HepG2 (cell line): ENCODE measurements at regions not wholly inside any gene's neighbourhood (a gene's known extent, or its start where the extent isn't known, plus 50 kb on each side); places are given as distances from the start of the nearest gene placed in this dataset.
A peak's percentile ranks its signal among the peaks of the same experiment; 100 is the strongest.

Experiments used
- ATAC-seq: fragments of 200-7000 bp; cut with Tn5 transposase; 3 replicates; pipeline ENCODE4 v1.9.1; 2020; ENCODE audit warnings: mild to moderate bottlenecking, moderate library complexity
- BruUV-seq: library from RNA; stranded (reverse); fragments of 400-500 nt; replicated peaks from 2 replicates; lab custom pipeline; 2021; lab: Mats Ljungman, UMichigan
- CTCF ChIA-PET: fragments of 300-600 bp; formaldehyde crosslinking; extraction: SDS; loops from one replicate; lab custom pipeline; 2021; ENCODE audit warnings: low total read pairs, inconsistent platforms, low intra/inter-chr PET ratio; lab: Yijun Ruan, JAX
- POLR2A ChIA-PET: fragments of 350-600 bp; sonication (Branson Sonifier 250); formaldehyde crosslinking; loops from one replicate; lab custom pipeline; 2020; ENCODE audit warnings: antibody characterized with exemption, inconsistent platforms; lab: Yijun Ruan, JAX
- DNase-seq: peaks from one replicate; pipeline ENCODE4 v3.0.0-alpha.2; 2015; ENCODE audit warnings: low spot score
- FAIRE-seq: peaks from 3 replicates; lab custom pipeline; 2011; peaks lifted over from hg19 to GRCh38; lab: Jason Lieb, UNC
- H2AFZ ChIP-seq: one replicate; pipeline ENCODE4 v1.6.1; 2011; ENCODE audit warnings: low read length, inconsistent platforms
- H3K27ac ChIP-seq: fragments of 300-600 bp; 3 replicates; pipeline ENCODE4 v1.8.0; 2011; ENCODE audit warnings: mixed run types, mild to moderate bottlenecking, mixed read lengths, low read length, inconsistent platforms; ENCODE audit not compliant: insufficient read depth; ENCODE audit errors: extremely low read length
- H3K27me3 ChIP-seq, 2 experiments: fragments of 200-600 bp in 1 of 2; 2 replicates in 1 of 2; 3 replicates in 1 of 2; pipeline versions ENCODE4 v1.6.0 to v1.8.0; 2011; ENCODE audit warnings: low read length in 2 of 2, mild to moderate bottlenecking in 2 of 2, moderate library complexity in 2 of 2, inconsistent platforms in 1 of 2; ENCODE audit not compliant: insufficient read depth in 2 of 2, control insufficient read depth in 1 of 2
- H3K36me3 ChIP-seq, 2 experiments: fragments of 200-600 bp in 1 of 2; replicated peaks in 1 of 2; 2 replicates in 1 of 2; 3 replicates in 1 of 2; pipeline versions ENCODE4 v1.5.1 to v1.8.0; 2011; ENCODE audit warnings: low read length in 2 of 2, inconsistent platforms in 1 of 2; ENCODE audit not compliant: insufficient read depth in 2 of 2, control insufficient read depth in 1 of 2
- H3K4me1 ChIP-seq: 2 replicates; pipeline ENCODE4 v1.5.1; 2012; ENCODE audit warnings: low read length, inconsistent platforms; ENCODE audit not compliant: insufficient read depth
- H3K4me2 ChIP-seq: 2 replicates; pipeline ENCODE4 v1.6.0; 2011; ENCODE audit warnings: low read depth, low read length, inconsistent platforms
- H3K4me3 ChIP-seq, 3 experiments: fragments of 200-600 bp in 1 of 3; sonication (generic), shearing (Covaris generic) in 1 of 3; replicated peaks in 1 of 3; 2 replicates each; pipeline ENCODE4 v1.5.1; 2011 to 2016; ENCODE audit warnings: low read length in 3 of 3, inconsistent platforms in 2 of 3, low read depth in 2 of 3, mild to moderate bottlenecking in 2 of 3, control low read depth in 1 of 3, mixed read lengths in 1 of 3; ENCODE audit not compliant: insufficient read depth in 1 of 3
- H3K79me2 ChIP-seq: one replicate; pipeline ENCODE4 v1.6.1; 2011; ENCODE audit warnings: low read length, inconsistent platforms; ENCODE audit not compliant: insufficient read depth
- H3K9ac ChIP-seq: 2 replicates; pipeline ENCODE4 v1.6.0; 2011; ENCODE audit warnings: mild to moderate bottlenecking, low read depth, low read length, inconsistent platforms; ENCODE audit not compliant: insufficient read depth
- H3K9me3 ChIP-seq: 2 replicates; pipeline ENCODE4 v1.5.1; 2012; ENCODE audit warnings: mild to moderate bottlenecking, low read length
- H4K20me1 ChIP-seq: 2 replicates; pipeline ENCODE4 v1.6.0; 2011; ENCODE audit warnings: inconsistent platforms, mild to moderate bottlenecking, low read length, moderate library complexity; ENCODE audit not compliant: insufficient read depth
- CC2D1A ChIP-seq: sonication (generic); formaldehyde crosslinking; IDR thresholded peaks from 2 replicates; pipeline ENCODE4 v1.8.1; 2023; ENCODE audit warnings: mild to moderate bottlenecking, missing genetic modification reagents
- MAFK ChIP-seq, 2 experiments: IDR thresholded peaks in 1 of 2; conservative IDR thresholded peaks in 1 of 2; 2 replicates each; pipeline ENCODE4 v1.6.1; 2011; ENCODE audit warnings: improper control_type of control experiment in 2 of 2, low read length in 2 of 2
- MED8 ChIP-seq: sonication (generic); formaldehyde crosslinking; IDR thresholded peaks from 2 replicates; pipeline ENCODE4 v1.8.1; 2023; ENCODE audit warnings: mild to moderate bottlenecking, missing genetic modification reagents; ENCODE audit not compliant: insufficient replicate concordance
- MYNN ChIP-seq: sonication (generic); formaldehyde crosslinking; IDR thresholded peaks from 2 replicates; pipeline ENCODE4 v1.4.0; 2020; ENCODE audit warnings: mild to moderate bottlenecking, low read depth, missing genetic modification reagents
- NFE2L2 ChIP-seq: fragments of 150-350 bp; IDR thresholded peaks from 2 replicates; pipeline ENCODE4 v1.6.1; 2014; ENCODE audit warnings: low read length
- SATB2 ChIP-seq: sonication (generic); formaldehyde crosslinking; IDR thresholded peaks from 2 replicates; pipeline ENCODE4 v1.5.0; 2020; ENCODE audit warnings: missing genetic modification reagents
- ZBTB8A ChIP-seq: sonication (generic); formaldehyde crosslinking; IDR thresholded peaks from 2 replicates; pipeline ENCODE4 v1.4.0; 2020; ENCODE audit warnings: mild to moderate bottlenecking, low read depth, missing genetic modification reagents, borderline replicate concordance
- ZMAT5 ChIP-seq: sonication (generic); formaldehyde crosslinking; IDR thresholded peaks from 2 replicates; pipeline ENCODE4 v1.5.0; 2020; ENCODE audit warnings: mild to moderate bottlenecking, low read depth, missing genetic modification reagents, borderline replicate concordance
- WGBS: methylation state at CpG from one replicate; pipeline ENCODE4 v1.1.6; 2017; ENCODE audit warnings: low lambda C conversion rate; 5-methylcytosine and 5-hydroxymethylcytosine counted together
- in situ Hi-C: cut with HindIII; loops from 2 replicates; pipeline ENCODE4 v1.10.0; 2017; ENCODE audit warnings: low pct_unique_long_range_greater_than_20kb; ENCODE audit not compliant: extremely low pct_ligation_motif_present
- intact Hi-C: fragments of 100-400 bp; cut with micrococcal nuclease; formaldehyde crosslinking; loops from one replicate; pipeline ENCODE4 v1.10.0; 2022; ENCODE audit not compliant: unreplicated experiment
- TF ChIP-seq, protein P1 (sequence below): sonication (generic); formaldehyde crosslinking; IDR thresholded peaks from 2 replicates; pipeline ENCODE4 v1.5.1; 2020; ENCODE audit warnings: missing genetic modification reagents, mild to moderate bottlenecking, borderline replicate concordance
- TF ChIP-seq, protein P2 (sequence below): sonication (generic); formaldehyde crosslinking; IDR thresholded peaks from 2 replicates; pipeline ENCODE4 v1.4.0; 2020; ENCODE audit warnings: missing genetic modification reagents
- TF ChIP-seq, protein P3 (sequence below): sonication (generic); formaldehyde crosslinking; IDR thresholded peaks from 2 replicates; pipeline ENCODE4 v1.5.0; 2020; ENCODE audit warnings: missing genetic modification reagents

DNA sequence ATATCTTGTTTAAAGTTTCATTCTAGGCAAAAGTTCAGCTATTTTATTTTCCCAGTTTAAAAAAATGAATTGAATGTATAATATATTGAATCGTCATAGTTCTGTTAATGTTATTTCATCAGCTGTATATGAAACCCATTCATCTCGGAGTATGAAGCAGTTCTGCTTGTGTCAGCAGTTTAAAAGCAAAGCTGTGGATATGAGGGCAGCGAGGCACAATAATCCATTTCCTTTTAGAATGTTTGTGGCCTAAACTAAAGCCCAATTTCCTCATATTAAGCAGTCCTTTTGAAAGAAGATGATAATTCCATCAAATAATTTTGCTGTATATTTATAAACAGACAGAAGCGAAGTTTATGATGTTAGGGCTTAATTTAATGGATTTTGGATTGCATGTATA lies 300.1 kb downstream of the SAMD5 start (continued):
- TF ChIP-seq, protein P1, sequence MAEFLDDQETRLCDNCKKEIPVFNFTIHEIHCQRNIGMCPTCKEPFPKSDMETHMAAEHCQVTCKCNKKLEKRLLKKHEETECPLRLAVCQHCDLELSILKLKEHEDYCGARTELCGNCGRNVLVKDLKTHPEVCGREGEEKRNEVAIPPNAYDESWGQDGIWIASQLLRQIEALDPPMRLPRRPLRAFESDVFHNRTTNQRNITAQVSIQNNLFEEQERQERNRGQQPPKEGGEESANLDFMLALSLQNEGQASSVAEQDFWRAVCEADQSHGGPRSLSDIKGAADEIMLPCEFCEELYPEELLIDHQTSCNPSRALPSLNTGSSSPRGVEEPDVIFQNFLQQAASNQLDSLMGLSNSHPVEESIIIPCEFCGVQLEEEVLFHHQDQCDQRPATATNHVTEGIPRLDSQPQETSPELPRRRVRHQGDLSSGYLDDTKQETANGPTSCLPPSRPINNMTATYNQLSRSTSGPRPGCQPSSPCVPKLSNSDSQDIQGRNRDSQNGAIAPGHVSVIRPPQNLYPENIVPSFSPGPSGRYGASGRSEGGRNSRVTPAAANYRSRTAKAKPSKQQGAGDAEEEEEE (CRISPR knock-in tag), result no peak
- TF ChIP-seq MAFK (conservative IDR thresholded peaks at IDR 0.05 in 1 of 2, IDR thresholded peaks at IDR 0.05 in 1 of 2; ENCODE audit: low read length in 2 of 2), result peak; percentile 92 to 97
- TF ChIP-seq, all 625 proteins: peak for 2

DNA sequence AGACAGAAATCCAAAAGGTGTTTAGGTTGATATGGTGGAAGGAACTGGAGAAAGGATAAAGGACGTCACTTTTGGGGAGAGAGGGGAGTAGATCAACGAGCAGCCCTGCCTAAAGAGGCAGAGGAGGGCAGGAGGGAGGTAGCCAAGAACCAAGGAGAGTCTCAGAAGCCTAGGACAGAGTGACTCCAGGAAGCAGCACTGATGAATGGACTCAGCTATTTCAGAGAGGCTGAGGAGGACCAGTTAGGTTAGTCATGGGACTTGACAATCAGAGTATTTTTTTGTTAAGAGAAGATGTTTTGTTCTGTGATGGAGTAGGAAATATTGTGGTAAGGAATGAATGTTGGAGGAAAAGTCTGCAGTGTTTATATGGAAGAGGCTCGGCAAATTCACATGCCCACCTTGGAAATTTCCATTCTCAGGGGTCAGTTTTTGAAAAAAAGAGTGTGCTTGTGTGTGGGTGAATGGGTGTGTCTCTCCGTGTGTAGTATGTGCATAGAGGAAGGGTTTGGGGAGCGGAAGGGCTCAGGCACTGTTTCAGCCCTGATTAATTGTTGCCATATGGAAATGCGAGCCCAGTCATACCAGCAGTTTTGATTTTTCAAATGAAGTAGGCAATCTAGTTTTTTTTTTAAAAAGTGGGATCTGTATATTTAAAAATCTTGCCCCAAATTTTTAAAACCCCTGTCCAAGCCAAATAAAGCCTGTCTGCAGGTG lies 303.6 kb downstream of the SAMD5 start:
- no peak for FAIRE-seq
- H3K27me3 ChIP-seq, result no peaks in the 10 kb centered on the region
- intact Hi-C loops (no loop called here), in situ Hi-C loops (no loop called here)
- no peak overlapping the region for H3K4me3 ChIP-seq
- no peaks in the 10 kb centered on the region for H4K20me1 ChIP-seq
- no TSS peak for BruUV-seq
- H3K9ac ChIP-seq, result no peak overlapping the region
- POLR2A ChIA-PET, result no interaction called here
- no peak overlapping the region for H3K27ac ChIP-seq
- CTCF ChIA-PET, result no interaction called here
- WGBS, result 40% methylated on average over 6 of the region's 6 CpGs
- H2AFZ ChIP-seq, result no peak overlapping the region
- no peak for ATAC-seq
- H3K9me3 ChIP-seq, result 0 out of 2 replicates have a peak, but pooled peaks cover under 1% of the 10 kb centered on the region
- no peak for DNase-seq
- H3K4me2 ChIP-seq, result no peak overlapping the region
- H3K4me1 ChIP-seq, result no peaks in the 10 kb centered on the region
- H3K36me3 ChIP-seq, result no peaks in the 10 kb centered on the region
- H3K79me2 ChIP-seq, result no peaks in the 10 kb centered on the region
- TF ChIP-seq, protein P2, sequence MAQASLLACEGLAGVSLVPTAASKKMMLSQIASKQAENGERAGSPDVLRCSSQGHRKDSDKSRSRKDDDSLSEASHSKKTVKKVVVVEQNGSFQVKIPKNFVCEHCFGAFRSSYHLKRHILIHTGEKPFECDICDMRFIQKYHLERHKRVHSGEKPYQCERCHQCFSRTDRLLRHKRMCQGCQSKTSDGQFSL, result no peak
- TF ChIP-seq CC2D1A (CRISPR knock-in tag) (no peak), ZBTB8A (CRISPR knock-in tag) (no peak), MYNN (no peak), MED8 (CRISPR knock-in tag) (no peak), NFE2L2 (no peak), SATB2 (CRISPR knock-in tag) (no peak), ZMAT5 (CRISPR knock-in tag) (no peak)
- TF ChIP-seq, protein P3, sequence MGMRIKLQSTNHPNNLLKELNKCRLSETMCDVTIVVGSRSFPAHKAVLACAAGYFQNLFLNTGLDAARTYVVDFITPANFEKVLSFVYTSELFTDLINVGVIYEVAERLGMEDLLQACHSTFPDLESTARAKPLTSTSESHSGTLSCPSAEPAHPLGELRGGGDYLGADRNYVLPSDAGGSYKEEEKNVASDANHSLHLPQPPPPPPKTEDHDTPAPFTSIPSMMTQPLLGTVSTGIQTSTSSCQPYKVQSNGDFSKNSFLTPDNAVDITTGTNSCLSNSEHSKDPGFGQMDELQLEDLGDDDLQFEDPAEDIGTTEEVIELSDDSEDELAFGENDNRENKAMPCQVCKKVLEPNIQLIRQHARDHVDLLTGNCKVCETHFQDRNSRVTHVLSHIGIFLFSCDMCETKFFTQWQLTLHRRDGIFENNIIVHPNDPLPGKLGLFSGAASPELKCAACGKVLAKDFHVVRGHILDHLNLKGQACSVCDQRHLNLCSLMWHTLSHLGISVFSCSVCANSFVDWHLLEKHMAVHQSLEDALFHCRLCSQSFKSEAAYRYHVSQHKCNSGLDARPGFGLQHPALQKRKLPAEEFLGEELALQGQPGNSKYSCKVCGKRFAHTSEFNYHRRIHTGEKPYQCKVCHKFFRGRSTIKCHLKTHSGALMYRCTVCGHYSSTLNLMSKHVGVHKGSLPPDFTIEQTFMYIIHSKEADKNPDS, result no peak
